HG02588 (cell line): ENCODE measurements at regions not wholly inside any gene's neighbourhood (a gene's known extent, or its start where the extent isn't known, plus 50 kb on each side); places are given as distances from the start of the nearest gene placed in this dataset.

Experiments
- ATAC-seq: cut with Tn5 transposase; IDR thresholded peaks from one replicate; pipeline ENCODE4 v1.9.1; 2021; ENCODE audit warnings: mild to moderate bottlenecking, moderate library complexity; ENCODE audit not compliant: unreplicated experiment

GRCh38 chrX:94041881-94042280 is 367.9 kb downstream of the FAM133A start:
- ATAC-seq: no peak

GRCh38 chrX:94045724-94046123 is 371.7 kb downstream of the FAM133A start:
- no peak for ATAC-seq

GRCh38 chrX:94051926-94052325 is 377.9 kb downstream of the FAM133A start:
- no peak for ATAC-seq

GRCh38 chrX:94053575-94053974 is 379.6 kb downstream of the FAM133A start:
- no peak for ATAC-seq

GRCh38 chrX:94057385-94057784 is 383.4 kb downstream of the FAM133A start:
- ATAC-seq: no peak

- ATAC-seq: no peak
Measured at GRCh38 chrX:94058728-94059382, 384.8 kb downstream of the FAM133A start.

- no peak for ATAC-seq
Measured at GRCh38 chrX:94065091-94065490, 391.1 kb downstream of the FAM133A start.

- no peak for ATAC-seq
Measured at GRCh38 chrX:94089149-94089548, 415.1 kb downstream of the FAM133A start.

GRCh38 chrX:94097868-94098267 is 423.9 kb downstream of the FAM133A start:
- ATAC-seq: no peak

- ATAC-seq: no peak
Measured at GRCh38 chrX:94107981-94108380, 434.0 kb downstream of the FAM133A start.

- no peak for ATAC-seq
Measured at GRCh38 chrX:94114362-94114761, 440.4 kb downstream of the FAM133A start.

GRCh38 chrX:94121799-94122198 is 447.8 kb downstream of the FAM133A start:
- ATAC-seq: no peak

- ATAC-seq: no peak
Measured at GRCh38 chrX:94123062-94123461, 449.1 kb downstream of the FAM133A start.

GRCh38 chrX:94162971-94163370 is 489.0 kb downstream of the FAM133A start:
- no peak for ATAC-seq

GRCh38 chrX:94178145-94178788 is 504.3 kb downstream of the FAM133A start:
- ATAC-seq: no peak

GRCh38 chrX:94204524-94204923 is 530.5 kb downstream of the FAM133A start:
- ATAC-seq: no peak

- no peak for ATAC-seq
Measured at GRCh38 chrX:94216738-94217137, 542.7 kb downstream of the FAM133A start.

GRCh38 chrX:94252211-94252610 is 578.2 kb downstream of the FAM133A start:
- no peak for ATAC-seq

GRCh38 chrX:94256396-94256795 is 582.4 kb downstream of the FAM133A start:
- ATAC-seq: no peak

GRCh38 chrX:94265323-94265722 is 591.3 kb downstream of the FAM133A start:
- ATAC-seq: no peak

- no peak for ATAC-seq
Measured at GRCh38 chrX:94288325-94288724, 614.3 kb downstream of the FAM133A start.

GRCh38 chrX:94288972-94289371 is 615.0 kb downstream of the FAM133A start:
- no peak for ATAC-seq

GRCh38 chrX:94302446-94302845 is 628.4 kb downstream of the FAM133A start:
- ATAC-seq: no peak
